ENCODE measurements at regions not wholly inside any gene's neighbourhood (a gene's known extent, or its start where the extent isn't known, plus 50 kb on each side); places are given as distances from the start of the nearest gene placed in this dataset.
"Not testable (repeated sequence)": the region's sequence is repeated elsewhere in the genome, so short reads cannot be mapped to it uniquely, and the experiment has no call there.

GRCh38 chr6:166798652-166799051 lies 157.7 kb downstream of the RNASET2 start:
- TF ChIP-seq SNAI2 (CRISPR knock-in tag; IDR thresholded peaks at IDR 0.05) (no peak), ZFP30 (CRISPR knock-in tag; IDR thresholded peaks at IDR 0.05) (no peak), TSHZ2 (CRISPR knock-in tag; IDR thresholded peaks at IDR 0.05) (no peak), ZFP3 (CRISPR knock-in tag; IDR thresholded peaks at IDR 0.05) (no peak), ARNTL (CRISPR knock-in tag; IDR thresholded peaks at IDR 0.05; ENCODE audit: borderline replicate concordance, low read depth) (no peak), OSR1 (CRISPR knock-in tag; IDR thresholded peaks at IDR 0.05) (no peak)
- ATAC-seq, result no peak

GRCh38 chr6:166796610-166797009 lies 159.7 kb downstream of the RNASET2 start:
- ATAC-seq, result no peak
- TF ChIP-seq BACH2 (CRISPR knock-in tag; IDR thresholded peaks at IDR 0.05; ENCODE audit: borderline replicate concordance) (no peak), POU6F1 (CRISPR knock-in tag; IDR thresholded peaks at IDR 0.05; ENCODE audit: borderline replicate concordance, low read depth) (no peak)

GRCh38 chr6:166795879-166796278 lies 160.5 kb downstream of the RNASET2 start:
- TF ChIP-seq TSHZ2 (CRISPR knock-in tag; IDR thresholded peaks at IDR 0.05) (no peak), CSRNP3 (CRISPR knock-in tag; IDR thresholded peaks at IDR 0.05) (no peak), CREB5 (CRISPR knock-in tag; IDR thresholded peaks at IDR 0.05; ENCODE audit: low read depth) (no peak), ZC3H10 (CRISPR knock-in tag; IDR thresholded peaks at IDR 0.05) (no peak), ESRRG (CRISPR knock-in tag; IDR thresholded peaks at IDR 0.05) (no peak), TCF4 (CRISPR knock-in tag; IDR thresholded peaks at IDR 0.05; ENCODE audit: borderline replicate concordance) (no peak), CSDC2 (CRISPR knock-in tag; IDR thresholded peaks at IDR 0.05) (no peak), TOX (CRISPR knock-in tag; IDR thresholded peaks at IDR 0.05; ENCODE audit: borderline replicate concordance) (no peak), ZNF70 (CRISPR knock-in tag; IDR thresholded peaks at IDR 0.05) (no peak), ISL1 (CRISPR knock-in tag; IDR thresholded peaks at IDR 0.05) (no peak), ARNTL (CRISPR knock-in tag; IDR thresholded peaks at IDR 0.05; ENCODE audit: borderline replicate concordance, low read depth) (no peak), PATZ1 (CRISPR knock-in tag; IDR thresholded peaks at IDR 0.05; ENCODE audit: borderline replicate concordance) (no peak), RARB (CRISPR knock-in tag; IDR thresholded peaks at IDR 0.05) (no peak), OSR1 (CRISPR knock-in tag; IDR thresholded peaks at IDR 0.05) (no peak), POU6F1 (CRISPR knock-in tag; IDR thresholded peaks at IDR 0.05; ENCODE audit: borderline replicate concordance, low read depth) (no peak), PPARA (CRISPR knock-in tag; IDR thresholded peaks at IDR 0.05; ENCODE audit: borderline replicate concordance) (no peak)
- ATAC-seq, result no peak

GRCh38 chr6:166790808-166791207 lies 163.8 kb upstream of the RPS6KA2 start:
- ATAC-seq, result not testable (repeated sequence)

- not testable (repeated sequence) for ATAC-seq
Observed at GRCh38 chr6:166788846-166789529, 161.9 kb upstream of the RPS6KA2 start.

Data from SK-N-SH treated with all-trans-retinoic acid at 6 μM for 48 hours (cell line).